ENCODE measurements at regions not wholly inside any gene's neighbourhood (a gene's known extent, or its start where the extent isn't known, plus 50 kb on each side); places are given as distances from the start of the nearest gene placed in this dataset.

GRCh38 chr11:106152013-106152412 is 74.6 kb downstream of the AASDHPPT start:
- no peak overlapping the region for H3K27ac ChIP-seq
- TF ChIP-seq CTCF (conservative IDR thresholded peaks at IDR 0.05) (peak; percentile 42), ZFX (IDR thresholded peaks at IDR 0.05) (no peak)

DNA sequence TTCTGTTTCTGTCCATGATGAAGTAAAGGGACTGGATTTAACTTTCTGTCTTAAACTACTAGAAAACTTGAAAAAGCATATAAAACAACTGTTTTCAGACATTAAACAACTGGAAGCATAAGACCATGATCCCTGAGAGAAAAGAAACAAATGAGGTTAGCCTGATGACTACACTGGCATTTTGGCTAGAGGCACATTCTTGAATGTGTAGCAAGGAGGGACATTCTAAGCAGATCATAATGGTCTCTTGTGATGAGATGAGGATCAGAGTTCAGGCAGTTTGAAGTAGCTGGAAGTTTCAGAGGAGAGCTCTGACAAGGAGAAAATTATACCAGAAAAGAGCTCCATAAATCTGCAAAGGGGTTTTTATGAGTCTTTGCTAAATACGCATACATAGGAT is 75.4 kb downstream of the AASDHPPT start:
- TF ChIP-seq ZFX (IDR thresholded peaks at IDR 0.05) (no peak), CTCF (conservative IDR thresholded peaks at IDR 0.05) (no peak)
- no peak overlapping the region for H3K27ac ChIP-seq

DNA sequence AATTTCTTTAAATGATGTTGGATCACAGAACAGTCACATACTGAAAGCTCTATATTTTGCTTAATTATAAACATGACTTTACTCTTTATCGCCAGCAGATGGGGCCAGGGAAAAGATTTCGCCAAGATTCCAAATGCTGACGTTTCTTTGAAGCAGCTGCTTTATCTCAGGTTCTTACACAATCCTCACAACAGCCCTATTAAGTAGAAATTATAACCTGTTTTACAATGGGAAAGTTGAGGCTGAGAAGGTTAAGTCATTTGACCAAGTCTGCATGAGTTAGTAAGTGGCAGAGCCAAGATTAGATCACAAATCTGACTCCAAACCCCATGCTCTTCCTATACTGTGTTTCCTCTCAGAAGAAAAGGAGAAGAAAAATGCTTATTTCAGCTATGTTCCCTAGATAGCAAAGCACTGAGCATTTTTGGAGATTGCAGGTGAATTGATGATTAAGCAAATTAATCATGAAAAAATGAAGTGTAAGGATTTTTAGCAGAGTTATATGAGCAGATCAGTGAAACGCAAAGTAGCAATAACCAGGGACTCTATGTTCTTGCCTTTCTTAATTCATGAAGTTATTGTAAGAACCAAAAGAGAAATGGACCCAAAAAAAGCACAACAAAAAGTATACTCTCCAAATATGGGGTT is 79.0 kb downstream of the AASDHPPT start:
- no peak overlapping the region for H3K27ac ChIP-seq
- TF ChIP-seq ZFX (IDR thresholded peaks at IDR 0.05) (no peak), CTCF (conservative IDR thresholded peaks at IDR 0.05) (peak; percentile 84)

- H3K27ac ChIP-seq = no peak overlapping the region
- TF ChIP-seq CTCF (conservative IDR thresholded peaks at IDR 0.05) = no peak
Observed at GRCh38 chr11:106158406-106158805, 80.9 kb downstream of the AASDHPPT start.

DNA sequence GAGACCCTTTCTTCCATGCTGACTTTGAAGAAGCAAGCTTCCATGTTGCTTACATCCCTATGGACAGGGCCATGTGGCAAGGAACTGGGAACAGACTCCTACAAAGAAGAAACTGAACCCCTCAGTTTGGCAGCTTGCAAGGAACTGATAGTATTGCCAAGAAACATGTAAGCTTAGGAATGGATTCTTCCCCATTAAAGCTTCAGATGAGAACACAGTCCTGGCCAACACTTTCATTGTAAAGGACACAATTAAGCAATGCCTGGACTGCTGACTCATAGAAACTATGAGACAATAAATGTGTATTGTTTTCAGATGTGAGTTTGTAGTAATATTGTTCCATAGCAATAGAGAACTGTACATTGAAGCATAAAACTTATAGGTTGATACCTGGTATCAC is 82.4 kb downstream of the AASDHPPT start:
- H3K27ac ChIP-seq = no peak overlapping the region
- TF ChIP-seq ZFX (IDR thresholded peaks at IDR 0.05) = no peak
- TF ChIP-seq CTCF (conservative IDR thresholded peaks at IDR 0.05) = no peak

- H3K27ac ChIP-seq = no peak overlapping the region
- TF ChIP-seq ZFX (IDR thresholded peaks at IDR 0.05) (no peak), CTCF (conservative IDR thresholded peaks at IDR 0.05) (no peak)
Observed at GRCh38 chr11:106160494-106160893, 83.0 kb downstream of the AASDHPPT start.

GRCh38 chr11:106161775-106162634 is 84.5 kb downstream of the AASDHPPT start:
- no peak for TF ChIP-seq CTCF (conservative IDR thresholded peaks at IDR 0.05)
- TF ChIP-seq ZFX (IDR thresholded peaks at IDR 0.05) = no peak
- H3K27ac ChIP-seq = no peak overlapping the region
